SHP77 treated with DMSO at 0.1 percent for 48 hours (cell line): ENCODE measurements at regions not wholly inside any gene's neighbourhood (a gene's known extent, or its start where the extent isn't known, plus 50 kb on each side); places are given as distances from the start of the nearest gene placed in this dataset.
"Not testable (repeated sequence)": the region's sequence is repeated elsewhere in the genome, so short reads cannot be mapped to it uniquely, and the experiment has no call there.

Experiments used
- DNase-seq: peaks from one replicate; lab custom pipeline; 2025; lab: John Stamatoyannopoulos, UW

GRCh38 chr6:105881608-105882007, 204.5 kb upstream of the PRDM1 start:
- DNase-seq = no peak

GRCh38 chr6:105880030-105880492, 206.1 kb upstream of the PRDM1 start:
- no peak for DNase-seq

GRCh38 chr6:105879146-105879545, 207.0 kb upstream of the PRDM1 start:
- DNase-seq = no peak

GRCh38 chr6:105875974-105876640, 210.0 kb upstream of the PRDM1 start:
- no peak for DNase-seq

- no peak for DNase-seq
These were observed 211.1 kb upstream of the PRDM1 start for GRCh38 chr6:105874835-105875626.

- DNase-seq = no peak
These were observed 212.3 kb upstream of the PRDM1 start for GRCh38 chr6:105873799-105874198.

GRCh38 chr6:105873211-105873704, 212.9 kb upstream of the PRDM1 start:
- no peak for DNase-seq

- DNase-seq = no peak
These were observed 213.9 kb upstream of the PRDM1 start for GRCh38 chr6:105872249-105872648.

GRCh38 chr6:105871542-105871941, 214.6 kb upstream of the PRDM1 start:
- no peak for DNase-seq

GRCh38 chr6:105869835-105870440, 216.2 kb upstream of the PRDM1 start:
- no peak for DNase-seq

GRCh38 chr6:105868823-105869460, 217.2 kb upstream of the PRDM1 start:
- DNase-seq = no peak

GRCh38 chr6:105867821-105868220, 218.3 kb upstream of the PRDM1 start:
- DNase-seq = no peak

- no peak for DNase-seq
These were observed 218.9 kb upstream of the PRDM1 start for GRCh38 chr6:105867277-105867676.

- no peak for DNase-seq
These were observed 223.1 kb upstream of the PRDM1 start for GRCh38 chr6:105862936-105863607.

- DNase-seq = not testable (repeated sequence)
These were observed 225.2 kb upstream of the PRDM1 start for GRCh38 chr6:105860927-105861326.

GRCh38 chr6:105859457-105859856, 226.7 kb upstream of the PRDM1 start:
- no peak for DNase-seq

- DNase-seq = not testable (repeated sequence)
These were observed 227.5 kb upstream of the PRDM1 start for GRCh38 chr6:105858639-105859038.

GRCh38 chr6:105855433-105855832, 230.7 kb upstream of the PRDM1 start:
- no peak for DNase-seq

GRCh38 chr6:105853979-105854378, 232.2 kb upstream of the PRDM1 start:
- DNase-seq = not testable (repeated sequence)

GRCh38 chr6:105851606-105852005, 234.5 kb upstream of the PRDM1 start:
- DNase-seq = no peak

GRCh38 chr6:105851113-105851580, 235.0 kb upstream of the PRDM1 start:
- DNase-seq = no peak
